H1 (cell line): ENCODE measurements at regions not wholly inside any gene's neighbourhood (a gene's known extent, or its start where the extent isn't known, plus 50 kb on each side); places are given as distances from the start of the nearest gene placed in this dataset.

Experiments
- BCL11A ChIP-seq, 2 experiments: IDR thresholded peaks; one replicate each; pipeline ENCODE4 v1.6.1; 2011; ENCODE audit warnings: low read depth in 2 of 2, low read length in 2 of 2, mild to moderate bottlenecking in 2 of 2
- CREB1 ChIP-seq: IDR thresholded peaks from 2 replicates; pipeline ENCODE4 v1.6.1; 2012; ENCODE audit warnings: inconsistent platforms
- EP300 ChIP-seq, 2 experiments: IDR thresholded peaks; 1 replicate in 1 of 2; 2 replicates in 1 of 2; pipeline ENCODE4 v1.6.1; 2011 to 2012; ENCODE audit warnings: low read depth in 2 of 2, low read length in 2 of 2, mild to moderate bottlenecking in 2 of 2, borderline replicate concordance in 1 of 2, inconsistent platforms in 1 of 2, moderate library complexity in 1 of 2
- EZH2 ChIP-seq: fragments of 200-600 bp; sonication (generic); IDR thresholded peaks from 2 replicates; pipeline ENCODE4 v1.7.1; 2012; ENCODE audit warnings: low read depth, mild to moderate bottlenecking, moderate library complexity, low read length, inconsistent platforms; ENCODE audit not compliant: severe bottlenecking
- HDAC6 ChIP-seq: IDR thresholded peaks from one replicate; pipeline ENCODE4 v1.7.1; 2012; ENCODE audit warnings: low read depth, mild to moderate bottlenecking, inconsistent platforms, low read length, moderate library complexity
- POLR2A ChIP-seq, 2 experiments: IDR thresholded peaks; 1 replicate in 1 of 2; 2 replicates in 1 of 2; pipeline ENCODE4 v1.6.1; 2011; ENCODE audit warnings: low read depth in 2 of 2, low read length in 2 of 2, mild to moderate bottlenecking in 2 of 2; ENCODE audit errors: control extremely low read depth in 1 of 2
- POLR2AphosphoS5 ChIP-seq: IDR thresholded peaks from 2 replicates; pipeline ENCODE4 v1.6.1; 2011; ENCODE audit warnings: low read depth, low read length
- RAD21 ChIP-seq, 2 experiments: IDR thresholded peaks in 1 of 2; conservative IDR thresholded peaks in 1 of 2; 2 replicates each; pipeline ENCODE4 v1.6.1; 2011; ENCODE audit warnings: low read depth in 2 of 2, low read length in 2 of 2, improper control_type of control experiment in 1 of 2, inconsistent platforms in 1 of 2, mild to moderate bottlenecking in 1 of 2, moderate library complexity in 1 of 2
- SIRT6 ChIP-seq: IDR thresholded peaks from one replicate; pipeline ENCODE4 v1.7.1; 2012; ENCODE audit warnings: low read length, inconsistent platforms
- TEAD4 ChIP-seq: IDR thresholded peaks from 2 replicates; pipeline ENCODE4 v1.6.1; 2012; ENCODE audit warnings: low read depth, low read length, inconsistent platforms, mixed read lengths
- ZNF274 ChIP-seq: IDR thresholded peaks from 2 replicates; pipeline ENCODE4 v1.7.0; 2012; ENCODE audit warnings: low read length, borderline replicate concordance; ENCODE audit errors: extremely low read depth
- TF ChIP-seq, protein P1 (sequence below), 3 experiments: IDR thresholded peaks; 1 replicate in 2 of 3; 2 replicates in 1 of 3; pipeline versions ENCODE4 v1.5.1 to v1.6.1; 2011; ENCODE audit warnings: low read length in 3 of 3, mild to moderate bottlenecking in 3 of 3, inconsistent platforms in 2 of 3, low read depth in 1 of 3, moderate library complexity in 1 of 3; ENCODE audit not compliant: insufficient read depth in 1 of 3; ENCODE audit errors: control extremely low read depth in 1 of 3
- TF ChIP-seq, protein P2 (sequence below): IDR thresholded peaks from 2 replicates; pipeline ENCODE4 v1.6.1; 2012; ENCODE audit warnings: inconsistent platforms

DNA sequence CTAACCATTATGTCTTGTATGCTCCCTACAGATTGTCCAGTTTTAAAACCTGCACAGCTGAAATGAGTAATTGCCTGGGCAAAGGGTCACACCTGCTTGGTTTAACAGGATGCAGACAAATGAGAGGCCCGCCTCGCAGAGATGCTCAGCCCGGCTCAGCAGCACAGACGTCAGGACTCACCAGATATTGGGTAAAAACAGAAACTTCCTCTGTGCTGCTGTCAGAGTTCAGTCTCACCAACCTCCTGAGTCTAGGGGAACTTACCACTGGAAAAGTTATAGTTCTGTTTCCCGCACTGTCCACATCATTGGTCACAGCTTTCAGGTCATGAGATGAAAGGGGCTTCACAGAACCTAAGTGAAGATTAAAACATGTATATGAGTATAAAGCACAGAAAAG lies 152.5 kb downstream of the ESM1 start:
- TF ChIP-seq, protein P1, sequence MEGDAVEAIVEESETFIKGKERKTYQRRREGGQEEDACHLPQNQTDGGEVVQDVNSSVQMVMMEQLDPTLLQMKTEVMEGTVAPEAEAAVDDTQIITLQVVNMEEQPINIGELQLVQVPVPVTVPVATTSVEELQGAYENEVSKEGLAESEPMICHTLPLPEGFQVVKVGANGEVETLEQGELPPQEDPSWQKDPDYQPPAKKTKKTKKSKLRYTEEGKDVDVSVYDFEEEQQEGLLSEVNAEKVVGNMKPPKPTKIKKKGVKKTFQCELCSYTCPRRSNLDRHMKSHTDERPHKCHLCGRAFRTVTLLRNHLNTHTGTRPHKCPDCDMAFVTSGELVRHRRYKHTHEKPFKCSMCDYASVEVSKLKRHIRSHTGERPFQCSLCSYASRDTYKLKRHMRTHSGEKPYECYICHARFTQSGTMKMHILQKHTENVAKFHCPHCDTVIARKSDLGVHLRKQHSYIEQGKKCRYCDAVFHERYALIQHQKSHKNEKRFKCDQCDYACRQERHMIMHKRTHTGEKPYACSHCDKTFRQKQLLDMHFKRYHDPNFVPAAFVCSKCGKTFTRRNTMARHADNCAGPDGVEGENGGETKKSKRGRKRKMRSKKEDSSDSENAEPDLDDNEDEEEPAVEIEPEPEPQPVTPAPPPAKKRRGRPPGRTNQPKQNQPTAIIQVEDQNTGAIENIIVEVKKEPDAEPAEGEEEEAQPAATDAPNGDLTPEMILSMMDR (IDR thresholded peaks at IDR 0.05; ENCODE audit: control extremely low read depth in 1 of 3, insufficient read depth in 1 of 3, low read depth in 1 of 3, low read length in 3 of 3): no peak
- TF ChIP-seq POLR2A (IDR thresholded peaks at IDR 0.05; ENCODE audit: control extremely low read depth in 1 of 2, low read depth in 2 of 2, low read length in 2 of 2) (no peak), EZH2 (no peak), CREB1 (no peak), BCL11A (IDR thresholded peaks at IDR 0.05; ENCODE audit: low read depth in 2 of 2, low read length in 2 of 2) (no peak), HDAC6 (no peak), EP300 (IDR thresholded peaks at IDR 0.05; ENCODE audit: borderline replicate concordance in 1 of 2, low read depth in 2 of 2, low read length in 2 of 2) (no peak), ZNF274 (no peak), RAD21 (IDR thresholded peaks at IDR 0.05 in 1 of 2, conservative IDR thresholded peaks at IDR 0.05 in 1 of 2; ENCODE audit: low read depth in 2 of 2, low read length in 2 of 2) (no peak), TEAD4 (no peak), SIRT6 (no peak), POLR2AphosphoS5 (no peak)
- TF ChIP-seq, protein P2, sequence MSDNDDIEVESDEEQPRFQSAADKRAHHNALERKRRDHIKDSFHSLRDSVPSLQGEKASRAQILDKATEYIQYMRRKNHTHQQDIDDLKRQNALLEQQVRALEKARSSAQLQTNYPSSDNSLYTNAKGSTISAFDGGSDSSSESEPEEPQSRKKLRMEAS: no peak
